ENCODE measurements at regions not wholly inside any gene's neighbourhood (a gene's known extent, or its start where the extent isn't known, plus 50 kb on each side); places are given as distances from the start of the nearest gene placed in this dataset.

DNA sequence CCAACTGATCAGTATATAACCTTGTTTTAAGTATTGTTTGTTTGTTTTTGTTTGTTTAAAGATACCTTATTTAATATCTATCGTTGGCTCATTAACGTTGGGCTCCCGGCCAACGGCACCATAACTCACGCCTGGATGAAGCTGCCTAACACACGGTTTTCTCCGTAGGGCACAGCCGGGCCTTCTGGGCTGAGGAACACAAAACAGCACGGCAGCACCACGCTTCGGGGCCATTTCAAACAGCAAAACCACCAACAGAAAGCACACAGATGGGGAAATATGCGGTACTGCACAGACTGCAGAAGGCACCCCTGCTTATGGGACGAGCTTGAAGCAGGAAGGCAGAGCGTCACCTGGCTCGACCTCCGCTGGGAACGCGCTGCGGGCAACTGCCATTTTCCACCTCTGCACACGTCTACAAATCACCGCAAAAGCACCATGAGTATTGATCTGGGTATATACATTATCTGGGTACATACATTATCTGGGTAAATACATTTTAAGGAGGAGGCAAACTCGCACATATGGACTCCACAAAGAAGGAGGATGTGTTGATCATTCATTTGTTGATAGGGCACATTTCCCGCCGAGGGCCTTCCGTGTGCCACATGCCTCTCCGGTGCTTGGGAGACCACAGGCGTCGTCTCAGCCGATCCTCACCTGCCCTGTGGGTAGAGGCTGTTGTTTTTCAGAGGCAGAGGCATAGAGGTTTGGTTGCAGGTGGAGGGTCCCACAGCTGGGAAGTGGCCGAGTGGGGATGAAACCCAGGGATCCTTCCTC lies 123.7 kb upstream of the ATP2B2 start:
- DNase-seq (ENCODE audit: low spot score) = no peak
- H3K27ac ChIP-seq = no peak overlapping the region
- ChIA-PET CTCF (no interaction called here), POLR2A (ENCODE audit: low non-redundant PET) (no interaction called here)
- TF ChIP-seq, protein P1, sequence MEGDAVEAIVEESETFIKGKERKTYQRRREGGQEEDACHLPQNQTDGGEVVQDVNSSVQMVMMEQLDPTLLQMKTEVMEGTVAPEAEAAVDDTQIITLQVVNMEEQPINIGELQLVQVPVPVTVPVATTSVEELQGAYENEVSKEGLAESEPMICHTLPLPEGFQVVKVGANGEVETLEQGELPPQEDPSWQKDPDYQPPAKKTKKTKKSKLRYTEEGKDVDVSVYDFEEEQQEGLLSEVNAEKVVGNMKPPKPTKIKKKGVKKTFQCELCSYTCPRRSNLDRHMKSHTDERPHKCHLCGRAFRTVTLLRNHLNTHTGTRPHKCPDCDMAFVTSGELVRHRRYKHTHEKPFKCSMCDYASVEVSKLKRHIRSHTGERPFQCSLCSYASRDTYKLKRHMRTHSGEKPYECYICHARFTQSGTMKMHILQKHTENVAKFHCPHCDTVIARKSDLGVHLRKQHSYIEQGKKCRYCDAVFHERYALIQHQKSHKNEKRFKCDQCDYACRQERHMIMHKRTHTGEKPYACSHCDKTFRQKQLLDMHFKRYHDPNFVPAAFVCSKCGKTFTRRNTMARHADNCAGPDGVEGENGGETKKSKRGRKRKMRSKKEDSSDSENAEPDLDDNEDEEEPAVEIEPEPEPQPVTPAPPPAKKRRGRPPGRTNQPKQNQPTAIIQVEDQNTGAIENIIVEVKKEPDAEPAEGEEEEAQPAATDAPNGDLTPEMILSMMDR (conservative IDR thresholded peaks at IDR 0.05; ENCODE audit: low read depth) = no peak

DNA sequence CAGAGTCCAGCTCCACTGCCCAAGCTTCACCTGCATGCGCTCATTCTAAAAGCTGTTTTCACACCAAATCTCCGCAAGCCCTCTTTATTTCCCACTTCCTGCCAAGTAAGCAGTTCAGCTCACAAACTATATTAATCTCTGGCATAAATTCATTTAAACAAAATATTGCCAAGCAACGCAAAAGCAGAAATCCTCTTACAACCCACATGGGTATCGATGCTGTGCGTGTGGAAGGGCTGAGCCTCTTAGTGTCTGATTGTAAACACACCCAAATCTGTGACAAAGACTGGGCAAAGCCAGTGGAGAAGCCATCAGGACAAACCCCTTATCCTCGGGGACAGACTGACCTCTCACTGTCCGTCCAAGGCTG lies 124.3 kb upstream of the ATP2B2 start:
- POLR2A ChIA-PET (ENCODE audit: low non-redundant PET) = no interaction called here
- CTCF ChIA-PET = no interaction called here
- no peak overlapping the region for H3K27ac ChIP-seq
- no peak for DNase-seq (ENCODE audit: low spot score)
- TF ChIP-seq, protein P1 (conservative IDR thresholded peaks at IDR 0.05; ENCODE audit: low read depth) = no peak

GRCh38 chr3:10631224-10631623 lies 125.8 kb upstream of the ATP2B2 start:
- TF ChIP-seq, protein P1 (conservative IDR thresholded peaks at IDR 0.05; ENCODE audit: low read depth) = no peak
- ChIA-PET CTCF (no interaction called here), POLR2A (ENCODE audit: low non-redundant PET) (no interaction called here)
- H3K27ac ChIP-seq = no peak overlapping the region
- no peak for DNase-seq (ENCODE audit: low spot score)

DNA sequence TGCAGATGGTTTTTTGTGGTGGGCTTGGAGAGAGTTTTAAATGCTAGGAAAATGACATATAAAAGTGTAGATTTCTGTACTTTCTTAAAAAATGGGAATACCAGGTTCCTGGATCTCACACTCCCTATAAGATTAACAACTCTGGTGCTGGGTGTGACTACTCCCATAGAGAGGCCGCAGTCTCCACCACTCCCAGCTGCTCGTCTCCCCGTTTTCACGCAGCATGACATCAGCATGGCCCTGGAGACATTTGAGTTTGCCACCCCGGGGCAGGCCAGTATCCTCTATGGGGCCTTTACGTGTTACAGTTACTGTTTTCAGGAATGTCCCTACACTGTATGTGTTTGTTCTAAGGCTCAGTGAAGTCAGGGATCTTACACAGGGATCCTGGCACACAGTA lies 126.7 kb upstream of the ATP2B2 start:
- ChIA-PET CTCF (no interaction called here), POLR2A (ENCODE audit: low non-redundant PET) (no interaction called here)
- DNase-seq (ENCODE audit: low spot score) = no peak
- TF ChIP-seq, protein P1 (conservative IDR thresholded peaks at IDR 0.05; ENCODE audit: low read depth) = no peak
- no peak overlapping the region for H3K27ac ChIP-seq

GRCh38 chr3:10632741-10633140 lies 127.4 kb upstream of the ATP2B2 start:
- no peak for DNase-seq (ENCODE audit: low spot score)
- no peak overlapping the region for H3K27ac ChIP-seq
- ChIA-PET POLR2A (ENCODE audit: low non-redundant PET) (no interaction called here), CTCF (interaction anchor here (0.8 kb wide), 1 partner anchor 80 kb away, joined by 7 read pairs; no protein-coding TSS in a partner anchor)
- TF ChIP-seq, protein P1 (conservative IDR thresholded peaks at IDR 0.05; ENCODE audit: low read depth) = no peak

GRCh38 chr3:10635446-10636076 lies 130.2 kb upstream of the ATP2B2 start:
- POLR2A ChIA-PET (ENCODE audit: low non-redundant PET) = no interaction called here
- H3K27ac ChIP-seq = no peak overlapping the region
- DNase-seq (ENCODE audit: low spot score) = no peak
- TF ChIP-seq, protein P1 (conservative IDR thresholded peaks at IDR 0.05; ENCODE audit: low read depth) = no peak
- CTCF ChIA-PET = no interaction called here
